ENCODE measurements at regions not wholly inside any gene's neighbourhood (a gene's known extent, or its start where the extent isn't known, plus 50 kb on each side); places are given as distances from the start of the nearest gene placed in this dataset.

GRCh38 chr14:105836160-105836559, 309.8 kb downstream of the TMEM121 start:
- no peak for DNase-seq

GRCh38 chr14:105836730-105837129, 310.3 kb downstream of the TMEM121 start:
- DNase-seq, result no peak

- DNase-seq, result no peak
Measured at GRCh38 chr14:105837349-105838063, 311.1 kb downstream of the TMEM121 start.

GRCh38 chr14:105838107-105838506, 311.7 kb downstream of the TMEM121 start:
- no peak for DNase-seq

GRCh38 chr14:105838591-105839424, 312.4 kb downstream of the TMEM121 start:
- DNase-seq, result no peak

GRCh38 chr14:105839425-105840265, 313.3 kb downstream of the TMEM121 start:
- DNase-seq, result no peak

GRCh38 chr14:105840266-105841021, 314.1 kb downstream of the TMEM121 start:
- no peak for DNase-seq

- no peak for DNase-seq
Measured at GRCh38 chr14:105841022-105842009, 314.9 kb downstream of the TMEM121 start.

GRCh38 chr14:105842105-105842504, 315.7 kb downstream of the TMEM121 start:
- no peak for DNase-seq

- no peak for DNase-seq
Measured at GRCh38 chr14:105843444-105844046, 317.2 kb downstream of the TMEM121 start.

- no peak for DNase-seq
Measured at GRCh38 chr14:105844047-105844630, 317.8 kb downstream of the TMEM121 start.

- no peak for DNase-seq
Measured at GRCh38 chr14:105844810-105845724, 318.7 kb downstream of the TMEM121 start.

- DNase-seq, result no peak
Measured at GRCh38 chr14:105845725-105846309, 319.4 kb downstream of the TMEM121 start.

- DNase-seq, result no peak
Measured at GRCh38 chr14:105846312-105846711, 319.9 kb downstream of the TMEM121 start.

GRCh38 chr14:105847400-105847799, 321.0 kb downstream of the TMEM121 start:
- no peak for DNase-seq

GRCh38 chr14:105848570-105848969, 322.2 kb downstream of the TMEM121 start:
- DNase-seq, result no peak

GRCh38 chr14:105849933-105850626, 323.7 kb downstream of the TMEM121 start:
- no peak for DNase-seq

Measured in NCI-H774 (cell line).